SK-N-MC (cell line): ENCODE measurements at regions not wholly inside any gene's neighbourhood (a gene's known extent, or its start where the extent isn't known, plus 50 kb on each side); places are given as distances from the start of the nearest gene placed in this dataset.

Experiments used
- DNase-seq: peaks from one replicate; pipeline ENCODE4 v3.0.0-alpha.2; 2011; ENCODE audit warnings: low read depth, low spot score
- H3K27ac ChIP-seq: fragments of 200-600 bp; sonication (generic); 2 replicates; pipeline ENCODE4 v1.5.1; 2016; ENCODE audit warnings: mixed run types
- H3K36me3 ChIP-seq: fragments of 200-600 bp; sonication (generic); 2 replicates; pipeline ENCODE4 v1.6.1; 2017; ENCODE audit warnings: antibody characterized with exemption, low read length, mixed read lengths; ENCODE audit not compliant: insufficient read depth
- H3K4me3 ChIP-seq: fragments of 200-600 bp; sonication (generic); 2 replicates; pipeline ENCODE4 v1.5.1; 2016
- H3K9ac ChIP-seq: fragments of 200-600 bp; sonication (generic); 2 replicates; pipeline ENCODE4 v1.8.0; 2017; ENCODE audit warnings: mixed run types, mixed read lengths; ENCODE audit not compliant: insufficient read length
- H3K9me3 ChIP-seq: fragments of 200-600 bp; sonication (generic); 2 replicates; pipeline ENCODE4 v1.6.1; 2017; ENCODE audit warnings: low read depth, mild to moderate bottlenecking, antibody characterized with exemption, low read length, moderate library complexity, mixed read lengths
- EZH2 ChIP-seq: fragments of 200-600 bp; sonication (generic); IDR thresholded peaks from one replicate; pipeline ENCODE4 v1.6.1; 2017; ENCODE audit warnings: antibody characterized with exemption
- FOXP2 ChIP-seq: optimal IDR thresholded peaks from 2 replicates; pipeline ENCODE3; 2011; ENCODE audit warnings: mild to moderate bottlenecking, moderate library complexity; ENCODE audit not compliant: insufficient read depth; ENCODE audit errors: extremely low read length, control extremely low read depth
- POLR2AphosphoS5 ChIP-seq: IDR thresholded peaks from 2 replicates; pipeline ENCODE4 v1.6.1; 2012; ENCODE audit warnings: mild to moderate bottlenecking, low read depth, low read length, borderline replicate concordance

DNA sequence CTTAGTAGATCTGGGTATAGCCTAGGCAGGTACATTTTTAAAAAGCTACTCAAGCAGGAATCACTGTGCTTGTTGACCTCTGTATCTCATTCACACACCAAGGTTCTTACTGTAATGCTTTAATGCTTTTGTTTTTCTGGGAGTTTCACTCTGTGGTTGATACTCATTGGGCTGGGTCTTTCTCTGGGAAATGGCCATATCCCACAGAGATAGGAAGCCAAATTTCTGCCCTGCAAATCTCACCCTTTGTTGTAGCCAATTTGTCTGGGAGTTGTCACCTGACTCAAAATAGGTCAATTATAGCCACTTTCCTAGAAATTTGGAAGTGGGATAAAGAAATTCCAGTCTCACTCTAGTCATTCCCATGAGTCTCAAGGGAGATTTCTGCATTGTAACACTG is 195.8 kb upstream of the BDNF start:
- Histone ChIP-seq H3K27ac (no peak overlapping the region), H3K9me3 (no peaks in the 10 kb centered on the region), H3K4me3 (no peak overlapping the region), H3K9ac (no peak overlapping the region), H3K36me3 (no peaks in the 10 kb centered on the region)
- DNase-seq = no peak
- TF ChIP-seq POLR2AphosphoS5 (no peak), EZH2 (no peak), FOXP2 (no peak)

DNA sequence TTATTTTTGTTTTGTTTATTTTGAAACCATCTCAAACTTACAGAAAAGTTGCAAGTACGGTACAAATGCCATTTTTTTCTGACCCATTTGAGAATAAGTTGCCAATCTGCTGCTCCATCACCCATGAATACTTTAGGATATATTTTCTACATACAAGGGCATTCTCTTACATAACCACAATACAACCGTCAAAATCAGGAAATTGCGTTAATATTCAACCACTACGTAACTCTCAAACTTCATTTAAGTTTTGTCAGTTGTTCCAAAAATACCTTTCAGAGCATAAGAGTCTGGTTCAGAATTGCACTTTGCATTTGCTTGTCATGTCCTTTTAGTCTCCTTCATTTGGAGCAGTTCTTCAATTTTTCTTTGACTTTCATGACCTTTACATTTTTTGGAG is 194.3 kb upstream of the BDNF start:
- no peak for DNase-seq
- Histone ChIP-seq H3K9ac (no peak overlapping the region), H3K27ac (no peak overlapping the region), H3K9me3 (no peaks in the 10 kb centered on the region), H3K36me3 (no peaks in the 10 kb centered on the region), H3K4me3 (no peak overlapping the region)
- TF ChIP-seq EZH2 (no peak), FOXP2 (no peak), POLR2AphosphoS5 (no peak)

DNA sequence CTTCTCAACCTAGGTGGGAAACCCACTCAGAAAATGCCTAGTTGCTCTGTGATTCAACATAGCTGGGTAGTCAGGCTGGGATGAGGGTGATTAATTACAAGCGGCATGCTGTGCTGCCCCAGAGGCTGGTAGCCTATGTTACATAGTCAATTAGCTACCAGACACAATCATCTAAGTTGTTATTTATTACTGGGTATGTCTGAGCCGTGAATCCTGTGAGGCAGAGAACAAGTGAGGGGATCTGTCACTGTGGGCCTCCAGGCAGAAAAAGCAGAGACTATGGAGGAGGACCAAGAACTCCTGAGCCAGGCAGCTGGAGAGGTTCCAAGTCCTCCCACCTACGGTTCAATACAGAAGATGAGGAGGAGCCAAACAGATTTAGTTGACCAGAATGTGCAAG is 186.6 kb upstream of the BDNF start:
- no peak overlapping the region for H3K9ac ChIP-seq

DNA sequence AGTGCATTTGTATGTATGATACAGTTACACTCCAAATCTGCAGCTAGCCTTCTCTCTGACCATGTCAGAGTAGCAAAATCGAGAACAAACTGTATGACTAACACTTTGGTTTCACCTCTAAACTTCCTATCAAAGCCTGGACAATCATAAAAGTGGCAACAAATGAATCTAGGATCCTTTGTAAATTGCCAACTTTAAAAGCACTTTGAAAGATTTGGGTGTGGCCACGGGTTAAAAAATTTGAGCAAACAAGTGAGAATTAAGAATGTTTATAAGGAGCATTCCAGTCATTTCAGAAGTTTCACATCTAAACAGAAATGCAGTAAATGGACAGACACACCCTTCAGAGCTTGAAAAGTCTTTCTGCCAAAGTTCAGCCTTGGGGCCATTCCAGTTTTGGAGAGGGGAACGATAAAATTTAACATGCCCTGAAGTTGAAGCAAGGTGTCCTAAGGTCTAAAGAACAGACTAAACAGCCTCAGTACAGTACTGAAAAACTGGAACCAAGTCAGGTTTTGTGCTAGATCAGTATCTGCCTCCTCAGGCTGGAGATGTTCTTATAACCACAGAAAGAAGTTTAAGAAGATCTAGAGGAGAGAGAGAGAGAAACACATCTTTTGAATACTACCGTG is 181.9 kb upstream of the BDNF start:
- no peaks in the 10 kb centered on the region for H3K9me3 ChIP-seq
- H3K27ac ChIP-seq = no peak overlapping the region
- H3K9ac ChIP-seq = no peak overlapping the region
- no peaks in the 10 kb centered on the region for H3K36me3 ChIP-seq
- no peak for DNase-seq
- no peak for TF ChIP-seq FOXP2
- no peak for TF ChIP-seq EZH2
- no peak for TF ChIP-seq POLR2AphosphoS5
- no peak overlapping the region for H3K4me3 ChIP-seq

More for the DNA sequence above, 186.6 kb upstream of the BDNF start:
- TF ChIP-seq POLR2AphosphoS5 (no peak), EZH2 (no peak), FOXP2 (no peak)
- Histone ChIP-seq H3K27ac (no peak overlapping the region), H3K36me3 (no peaks in the 10 kb centered on the region), H3K4me3 (no peak overlapping the region), H3K9me3 (no peaks in the 10 kb centered on the region)
- DNase-seq = no peak

DNA sequence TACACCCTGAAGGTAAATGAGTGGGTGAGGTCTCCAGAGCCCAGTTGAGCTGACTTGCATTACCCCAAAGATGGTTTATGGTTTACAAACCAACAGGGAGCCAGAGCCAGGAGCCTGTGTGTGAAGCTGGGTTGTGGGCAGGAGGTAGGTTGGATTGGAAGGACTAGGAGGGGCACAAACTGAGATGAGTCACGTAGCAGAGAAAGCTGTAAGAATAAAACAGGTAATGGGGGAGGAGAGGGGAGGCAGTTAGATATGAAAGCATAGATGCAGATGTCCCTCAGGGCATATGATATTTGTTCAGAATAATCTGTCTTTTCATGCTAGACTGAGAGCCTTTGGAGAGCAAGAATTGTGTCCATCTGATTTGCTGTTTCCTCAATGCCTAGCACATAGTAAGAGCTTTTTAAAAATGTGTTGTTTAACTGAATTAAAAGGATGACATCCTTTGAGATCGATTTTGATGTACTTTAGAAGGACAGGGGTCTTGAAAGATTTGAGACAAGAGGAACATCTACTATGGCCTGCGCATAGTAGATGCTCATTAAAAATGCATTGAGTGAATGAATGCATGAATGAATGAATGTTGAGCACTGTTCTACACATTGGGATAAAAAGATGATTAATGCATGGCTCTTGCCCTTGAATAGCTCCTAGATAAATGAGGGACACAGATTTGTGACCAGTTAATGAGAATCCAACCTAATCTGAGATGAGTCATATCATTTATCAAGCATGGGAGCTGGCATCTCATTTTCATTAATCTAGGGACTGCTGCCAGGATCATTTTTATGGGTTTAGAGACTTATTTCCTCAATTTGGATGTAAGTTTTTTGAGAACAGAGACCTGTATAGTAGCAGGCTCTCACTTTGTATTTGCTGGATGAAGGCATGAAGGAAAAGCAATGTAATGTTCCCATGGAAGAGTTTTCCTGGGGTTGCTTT is 175.8 kb upstream of the BDNF start:
- Histone ChIP-seq H3K27ac (no peak overlapping the region), H3K4me3 (no peak overlapping the region), H3K36me3 (no peaks in the 10 kb centered on the region), H3K9ac (no peak overlapping the region), H3K9me3 (no peaks in the 10 kb centered on the region)
- no peak for DNase-seq
- TF ChIP-seq FOXP2 (no peak), POLR2AphosphoS5 (no peak), EZH2 (no peak)

DNA sequence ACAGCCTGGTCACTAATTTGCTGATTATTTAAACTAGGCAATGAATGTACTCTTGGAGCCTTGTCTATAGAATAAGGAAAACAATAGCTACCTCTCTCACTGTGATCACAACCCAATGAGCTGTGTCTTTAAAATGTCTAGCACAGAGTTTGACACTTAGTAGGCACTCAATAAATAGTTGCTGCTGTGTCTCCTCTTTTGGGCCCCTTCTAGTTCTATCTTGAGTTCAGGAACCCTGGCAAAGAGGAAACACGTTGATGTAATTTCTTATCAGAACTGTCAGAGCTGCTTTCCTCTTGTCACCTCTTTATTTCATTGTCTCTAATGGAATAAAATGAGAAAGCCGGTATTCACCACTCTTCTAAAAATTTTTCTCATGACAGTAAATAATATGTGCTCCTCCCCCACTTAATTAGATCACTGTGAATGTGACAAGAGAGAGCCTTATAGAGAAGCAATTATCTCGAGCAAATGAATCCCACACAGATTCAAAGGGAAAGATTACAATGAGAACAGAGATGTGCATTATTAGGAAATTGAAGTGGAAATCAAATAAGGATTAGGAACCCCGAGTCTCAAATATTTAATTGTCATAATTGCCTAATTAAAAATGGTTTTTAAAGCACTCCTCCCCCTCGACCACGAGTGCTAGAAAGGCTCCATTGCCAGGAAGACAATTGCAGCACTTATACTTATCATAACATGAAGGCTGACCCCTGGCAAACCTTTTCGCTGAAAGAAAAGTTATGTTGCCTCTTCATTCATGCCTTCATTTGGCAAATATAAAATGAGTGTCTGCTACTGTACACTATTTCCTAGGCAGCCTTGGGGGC is 175.0 kb upstream of the BDNF start:
- no peak overlapping the region for H3K9ac ChIP-seq
- no peak for DNase-seq

DNA sequence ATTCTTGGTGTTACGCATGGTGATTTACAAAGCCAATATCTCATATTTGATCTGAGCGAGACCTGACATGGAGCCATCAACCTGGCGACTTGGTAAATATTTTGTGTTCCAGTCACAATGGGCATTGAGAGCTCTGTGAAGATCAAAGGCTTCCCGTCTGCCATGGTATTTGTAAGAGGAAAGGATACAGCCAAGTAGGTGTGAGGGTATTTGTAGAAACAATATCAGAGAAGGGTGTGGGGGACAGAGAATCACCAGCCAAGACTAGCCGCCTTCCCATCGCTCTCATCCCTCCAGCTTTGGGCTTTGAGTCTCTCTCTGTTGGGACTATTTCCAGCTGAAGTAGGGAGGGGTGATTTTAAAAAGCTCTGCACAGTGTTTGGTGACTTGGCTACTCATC is 173.4 kb upstream of the BDNF start:
- no peak overlapping the region for H3K9ac ChIP-seq
- H3K27ac ChIP-seq = no peak overlapping the region
- H3K4me3 ChIP-seq = no peak overlapping the region
- no peaks in the 10 kb centered on the region for H3K36me3 ChIP-seq
- H3K9me3 ChIP-seq = no peaks in the 10 kb centered on the region
- no peak for TF ChIP-seq POLR2AphosphoS5
- no peak for TF ChIP-seq FOXP2
- no peak for TF ChIP-seq EZH2
- DNase-seq = no peak

More for the DNA sequence above, 175.0 kb upstream of the BDNF start:
- TF ChIP-seq EZH2 (no peak), POLR2AphosphoS5 (no peak), FOXP2 (no peak)
- H3K4me3 ChIP-seq = no peak overlapping the region
- no peak overlapping the region for H3K27ac ChIP-seq
- no peaks in the 10 kb centered on the region for H3K36me3 ChIP-seq
- H3K9me3 ChIP-seq = no peaks in the 10 kb centered on the region

DNA sequence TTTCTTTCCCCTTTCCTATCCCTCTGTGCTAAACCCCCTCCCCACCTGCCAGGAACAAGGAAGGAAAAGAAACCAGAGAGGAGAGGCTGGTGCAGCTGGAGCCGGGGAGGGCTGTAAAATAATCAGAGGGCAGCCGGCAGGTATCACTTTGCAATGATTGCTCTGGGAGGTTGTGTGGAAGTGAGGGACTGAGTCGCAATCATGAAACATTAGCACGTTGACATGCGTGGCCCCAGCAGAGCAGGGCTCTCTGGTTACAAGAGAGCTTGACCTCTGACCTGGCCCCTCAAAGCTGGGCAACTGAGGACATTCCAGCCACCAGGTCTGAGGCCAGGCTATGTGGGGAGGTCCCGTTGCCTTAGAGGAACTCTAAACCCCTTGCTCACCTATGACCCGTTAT is 170.8 kb upstream of the BDNF start:
- Histone ChIP-seq H3K4me3 (no peak overlapping the region), H3K9ac (no peak overlapping the region), H3K9me3 (no peaks in the 10 kb centered on the region), H3K27ac (no peak overlapping the region), H3K36me3 (no peaks in the 10 kb centered on the region)
- DNase-seq = no peak
- no peak for TF ChIP-seq FOXP2
- TF ChIP-seq EZH2 = no peak
- no peak for TF ChIP-seq POLR2AphosphoS5
